Keratinocyte (primary cell): ENCODE measurements at regions not wholly inside any gene's neighbourhood (a gene's known extent, or its start where the extent isn't known, plus 50 kb on each side); places are given as distances from the start of the nearest gene placed in this dataset.

ENCODE experiments used
- DNase-seq: peaks from one replicate; pipeline ENCODE4 v3.0.0-alpha.2; 2011; ENCODE audit warnings: low read depth, missing footprints, low spot score
- FAIRE-seq: peaks from 2 replicates; lab custom pipeline; 2011; peaks lifted over from hg19 to GRCh38; lab: Jason Lieb, UNC
- H2AFZ ChIP-seq: 2 replicates; pipeline ENCODE4 v1.6.0; 2012; ENCODE audit warnings: low read length, control low read depth, inconsistent platforms; ENCODE audit not compliant: control insufficient read depth
- H3K27ac ChIP-seq: 2 replicates; pipeline ENCODE4 v1.5.1; 2011; ENCODE audit warnings: low read length; ENCODE audit not compliant: control insufficient read depth, insufficient read depth
- H3K27me3 ChIP-seq: 3 replicates; pipeline ENCODE4 v1.6.0; 2011; ENCODE audit warnings: low read length; ENCODE audit not compliant: control insufficient read depth, insufficient read depth; ENCODE audit errors: extremely low read depth
- H3K36me3 ChIP-seq, 2 experiments: 2 replicates in 1 of 2; 3 replicates in 1 of 2; pipeline ENCODE4 v1.5.1; 2011; ENCODE audit warnings: low read length in 2 of 2, mild to moderate bottlenecking in 1 of 2; ENCODE audit not compliant: control insufficient read depth in 2 of 2, insufficient read depth in 2 of 2; ENCODE audit errors: extremely low read depth in 1 of 2
- H3K4me1 ChIP-seq: 3 replicates; pipeline ENCODE4 v1.5.1; 2011; ENCODE audit warnings: low read length; ENCODE audit not compliant: control insufficient read depth, insufficient read depth; ENCODE audit errors: extremely low read depth
- H3K4me2 ChIP-seq: 3 replicates; pipeline ENCODE4 v1.6.0; 2011; ENCODE audit warnings: low read depth, low read length; ENCODE audit not compliant: control insufficient read depth, insufficient read depth; ENCODE audit errors: extremely low read depth
- H3K4me3 ChIP-seq, 3 experiments: fragments of 200-600 bp in 1 of 3; sonication (generic) in 1 of 3; 2 replicates in 2 of 3; 3 replicates in 1 of 3; pipeline ENCODE4 v1.5.1; 2011 to 2016; ENCODE audit warnings: low read length in 3 of 3, mild to moderate bottlenecking in 3 of 3, control low read depth in 2 of 3, inconsistent platforms in 1 of 3, low read depth in 1 of 3, mixed read lengths in 1 of 3, mixed run types in 1 of 3, moderate library complexity in 1 of 3; ENCODE audit not compliant: control insufficient read depth in 2 of 3, insufficient read depth in 2 of 3; ENCODE audit errors: extremely low read depth in 1 of 3
- H3K79me2 ChIP-seq: 2 replicates; pipeline ENCODE4 v1.6.0; 2012; ENCODE audit warnings: low read length; ENCODE audit not compliant: control insufficient read depth, insufficient read depth
- H3K9ac ChIP-seq: 3 replicates; pipeline ENCODE4 v1.6.0; 2011; ENCODE audit warnings: low read length; ENCODE audit not compliant: control insufficient read depth, insufficient read depth; ENCODE audit errors: extremely low read depth
- H3K9me1 ChIP-seq: 3 replicates; pipeline ENCODE4 v1.6.0; 2011; ENCODE audit warnings: low read length; ENCODE audit not compliant: control insufficient read depth, insufficient read depth; ENCODE audit errors: extremely low read depth
- H3K9me3 ChIP-seq: 2 replicates; pipeline ENCODE4 v1.5.1; 2012; ENCODE audit warnings: low read depth, low read length; ENCODE audit not compliant: control insufficient read depth
- H4K20me1 ChIP-seq: 3 replicates; pipeline ENCODE4 v1.6.0; 2011; ENCODE audit warnings: low read length; ENCODE audit not compliant: control insufficient read depth, insufficient read depth; ENCODE audit errors: extremely low read depth
- CTCF ChIP-seq, 3 experiments: IDR thresholded peaks in 1 of 3; conservative IDR thresholded peaks in 1 of 3; optimal IDR thresholded peaks in 1 of 3; 2 replicates in 2 of 3; 3 replicates in 1 of 3; pipeline versions ENCODE3 to v1.5.1; 2011; ENCODE audit warnings: low read length in 3 of 3, mild to moderate bottlenecking in 3 of 3, moderate library complexity in 2 of 3, control low read depth in 1 of 3, inconsistent platforms in 1 of 3; ENCODE audit not compliant: insufficient read depth in 2 of 3; ENCODE audit errors: extremely low read depth in 1 of 3
- EZH2 ChIP-seq: IDR thresholded peaks from one replicate; pipeline ENCODE4 v1.6.1; 2012; ENCODE audit warnings: inconsistent platforms, mild to moderate bottlenecking, low read length, moderate library complexity
- dilution Hi-C: fragments of 300-500 bp; cut with MboI; formaldehyde crosslinking; loops from one replicate; pipeline ENCODE4 v1.7.0; 2020; ENCODE audit warnings: low sequenced_read_pairs; ENCODE audit not compliant: extremely low pct_ligation_motif_present

- H3K36me3 ChIP-seq = no peaks in the 10 kb centered on the region
- H3K9me1 ChIP-seq = no peaks in the 10 kb centered on the region
- FAIRE-seq = no peak
- H3K4me2 ChIP-seq = no peak overlapping the region
- peak overlapping the region; percentile 29 for H3K27ac ChIP-seq
- H3K4me3 ChIP-seq = no peak overlapping the region
- DNase-seq = no peak
- no peaks in the 10 kb centered on the region for H3K9me3 ChIP-seq
- H3K79me2 ChIP-seq = no peaks in the 10 kb centered on the region
- TF ChIP-seq EZH2 = no peak
- TF ChIP-seq CTCF (optimal IDR thresholded peaks at IDR 0.05 in 1 of 3, IDR thresholded peaks at IDR 0.05 in 1 of 3, conservative IDR thresholded peaks at IDR 0.05 in 1 of 3; ENCODE audit: extremely low read depth in 1 of 3, insufficient read depth in 2 of 3, low read length in 3 of 3) = no peak
- no peak overlapping the region for H2AFZ ChIP-seq
- dilution Hi-C loops = no loop called here
- H3K9ac ChIP-seq = no peak overlapping the region
- peaks cover 30% of the 10 kb centered on the region for H3K4me1 ChIP-seq
- H3K27me3 ChIP-seq = no peaks in the 10 kb centered on the region
- no peaks in the 10 kb centered on the region for H4K20me1 ChIP-seq
These were observed 145.5 kb upstream of the DUSP10 start for GRCh38 chr1:221887415-221887746.

GRCh38 chr1:221886743-221887414 is 145.0 kb upstream of the DUSP10 start:
- H3K27me3 ChIP-seq = no peaks in the 10 kb centered on the region
- TF ChIP-seq CTCF (optimal IDR thresholded peaks at IDR 0.05 in 1 of 3, IDR thresholded peaks at IDR 0.05 in 1 of 3, conservative IDR thresholded peaks at IDR 0.05 in 1 of 3; ENCODE audit: extremely low read depth in 1 of 3, insufficient read depth in 2 of 3, low read length in 3 of 3) (no peak), EZH2 (no peak)

More at GRCh38 chr1:221886743-221887414, 145.0 kb upstream of the DUSP10 start:
- Histone ChIP-seq H3K9ac (peak overlapping the region; percentile 12), H3K9me3 (no peaks in the 10 kb centered on the region), H3K79me2 (no peaks in the 10 kb centered on the region), H3K4me3 (no peak overlapping the region), H3K36me3 (no peaks in the 10 kb centered on the region), H3K4me1 (peaks cover 26% of the 10 kb centered on the region), H4K20me1 (no peaks in the 10 kb centered on the region), H3K27ac (peak overlapping the region; percentile 29), H3K9me1 (no peaks in the 10 kb centered on the region), H3K4me2 (peak overlapping the region; percentile 41), H2AFZ (peak overlapping the region; percentile 34)
- FAIRE-seq = peak; percentile 68
- peak; percentile 80 for DNase-seq
- dilution Hi-C loops = no loop called here
